ENCODE measurements at regions not wholly inside any gene's neighbourhood (a gene's known extent, or its start where the extent isn't known, plus 50 kb on each side); places are given as distances from the start of the nearest gene placed in this dataset.

- TF ChIP-seq EZH2 (IDR thresholded peaks at IDR 0.05) (no peak), CTCF (IDR thresholded peaks at IDR 0.05) (no peak)
These were observed 114.2 kb downstream of the EBLN2 start for GRCh38 chr3:73175698-73176097.

Measured in neural progenitor cell (in vitro differentiated cells).